PC-9 (cell line): ENCODE measurements at regions not wholly inside any gene's neighbourhood (a gene's known extent, or its start where the extent isn't known, plus 50 kb on each side); places are given as distances from the start of the nearest gene placed in this dataset.
A peak's percentile ranks its signal among the peaks of the same experiment; 100 is the strongest.

Source experiments
- BruUV-seq: library from RNA; stranded (reverse); fragments of 400-500 nt; replicated peaks from 2 replicates; lab custom pipeline; 2021; lab: Mats Ljungman, UMichigan
- CTCF ChIA-PET: fragments of 300-600 bp; sonication (Branson Sonifier 250); formaldehyde crosslinking; loops from one replicate; lab custom pipeline; 2022; ENCODE audit warnings: antibody characterized with exemption; lab: Charles Lee
- POLR2A ChIA-PET: fragments of 300-600 bp; sonication (Branson Sonifier 250); formaldehyde crosslinking; loops from one replicate; lab custom pipeline; 2022; ENCODE audit warnings: antibody characterized with exemption; ENCODE audit not compliant: unreplicated experiment; lab: Charles Lee
- DNase-seq, 2 experiments: peaks; one replicate each; pipeline versions ENCODE4 v3.0.0 to v3.0.0-alpha.2; 2015 to 2022; ENCODE audit warnings: mixed read lengths in 1 of 2
- H2AFZ ChIP-seq: fragments of 200-600 bp; sonication (generic); 2 replicates; pipeline ENCODE4 v1.8.1; 2017; ENCODE audit warnings: antibody characterized with exemption
- H3F3A ChIP-seq: fragments of 200-600 bp; sonication (generic); 2 replicates; pipeline ENCODE4 v1.8.1; 2017; ENCODE audit warnings: antibody characterized with exemption, mild to moderate bottlenecking, low read depth; ENCODE audit not compliant: insufficient read depth
- H3K27ac ChIP-seq: fragments of 200-600 bp; sonication (generic); 2 replicates; pipeline ENCODE4 v1.6.1; 2016; ENCODE audit warnings: mixed run types
- H3K27me3 ChIP-seq: fragments of 200-600 bp; sonication (generic); 2 replicates; pipeline ENCODE4 v1.6.1; 2016; ENCODE audit warnings: low read depth, mixed run types; ENCODE audit not compliant: insufficient read depth
- H3K36me3 ChIP-seq: fragments of 200-600 bp; sonication (generic); 2 replicates; pipeline ENCODE4 v1.6.1; 2016; ENCODE audit warnings: low read depth, mixed run types
- H3K4me1 ChIP-seq: fragments of 200-600 bp; sonication (generic); replicated peaks from 2 replicates; pipeline ENCODE4 v1.6.1; 2016; ENCODE audit warnings: mixed run types; ENCODE audit not compliant: insufficient read depth
- H3K4me2 ChIP-seq: fragments of 200-600 bp; sonication (generic); 2 replicates; pipeline ENCODE4 v1.6.1; 2017; ENCODE audit warnings: mixed run types
- H3K4me3 ChIP-seq: fragments of 200-600 bp; sonication (generic); 2 replicates; pipeline ENCODE4 v1.6.1; 2016; ENCODE audit warnings: mixed run types
- H3K79me2 ChIP-seq: fragments of 200-600 bp; sonication (generic); 2 replicates; pipeline ENCODE4 v1.6.1; 2017; ENCODE audit warnings: low read depth, mixed run types
- H3K9me2 ChIP-seq: fragments of 200-600 bp; sonication (generic); 2 replicates; pipeline ENCODE4 v1.8.1; 2017; ENCODE audit warnings: mild to moderate bottlenecking; ENCODE audit not compliant: insufficient read depth
- H3K9me3 ChIP-seq: fragments of 200-600 bp; sonication (generic); 2 replicates; pipeline ENCODE4 v1.8.1; 2016; ENCODE audit warnings: low read depth; ENCODE audit not compliant: insufficient read depth
- H4K20me1 ChIP-seq: fragments of 200-600 bp; sonication (generic); 2 replicates; pipeline ENCODE4 v1.8.1; 2017; ENCODE audit not compliant: insufficient read depth
- EZH2 ChIP-seq: fragments of 200-600 bp; sonication (generic); IDR thresholded peaks from 2 replicates; pipeline ENCODE4 v1.8.0; 2017; ENCODE audit warnings: antibody characterized with exemption, low read depth
- intact Hi-C: fragments of 100-400 bp; cut with micrococcal nuclease; formaldehyde crosslinking; loops from one replicate; pipeline ENCODE4 v1.10.0; 2022; ENCODE audit not compliant: unreplicated experiment
- TF ChIP-seq, protein P1 (sequence below): fragments of 200-600 bp; sonication (generic); conservative IDR thresholded peaks from 2 replicates; pipeline ENCODE4 v1.6.1; 2017; ENCODE audit warnings: mixed run types, antibody characterized with exemption, mild to moderate bottlenecking, moderate library complexity

DNA sequence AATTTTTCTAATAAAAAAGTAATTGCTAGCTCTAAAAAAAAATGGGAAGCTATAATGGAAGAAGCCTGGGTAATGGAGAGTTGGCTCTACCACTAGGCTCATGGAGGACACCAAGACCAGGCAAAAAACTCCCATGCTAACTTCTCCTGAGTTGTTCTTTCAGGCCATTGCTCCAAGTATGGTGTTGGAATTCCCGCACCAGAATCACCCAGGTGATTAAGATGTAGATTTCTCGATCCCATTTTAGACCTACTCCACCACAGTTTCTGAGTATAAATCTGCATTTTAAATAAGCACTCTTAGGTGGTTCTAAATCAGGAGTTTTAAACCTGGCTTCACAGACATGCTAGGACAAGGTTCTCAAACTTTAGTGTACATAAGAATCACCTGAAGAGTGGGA lies 221.0 kb downstream of the EMP1 start:
- Histone ChIP-seq H3K27ac (no peak overlapping the region), H3K4me3 (no peak overlapping the region), H3K9me2 (no peaks in the 10 kb centered on the region), H3K27me3 (no peaks in the 10 kb centered on the region), H3K9me3 (no peaks in the 10 kb centered on the region), H3K79me2 (no peaks in the 10 kb centered on the region), H2AFZ (0 out of 2 replicates have a peak overlapping the region, but pooled peaks have one; percentile 41), H3F3A (no peaks in the 10 kb centered on the region), H3K4me2 (no peak overlapping the region), H4K20me1 (no peaks in the 10 kb centered on the region), H3K4me1 (no peaks in the 10 kb centered on the region), H3K36me3 (no peaks in the 10 kb centered on the region)
- no TSS peak for BruUV-seq
- TF ChIP-seq EZH2: no peak
- TF ChIP-seq, protein P1, sequence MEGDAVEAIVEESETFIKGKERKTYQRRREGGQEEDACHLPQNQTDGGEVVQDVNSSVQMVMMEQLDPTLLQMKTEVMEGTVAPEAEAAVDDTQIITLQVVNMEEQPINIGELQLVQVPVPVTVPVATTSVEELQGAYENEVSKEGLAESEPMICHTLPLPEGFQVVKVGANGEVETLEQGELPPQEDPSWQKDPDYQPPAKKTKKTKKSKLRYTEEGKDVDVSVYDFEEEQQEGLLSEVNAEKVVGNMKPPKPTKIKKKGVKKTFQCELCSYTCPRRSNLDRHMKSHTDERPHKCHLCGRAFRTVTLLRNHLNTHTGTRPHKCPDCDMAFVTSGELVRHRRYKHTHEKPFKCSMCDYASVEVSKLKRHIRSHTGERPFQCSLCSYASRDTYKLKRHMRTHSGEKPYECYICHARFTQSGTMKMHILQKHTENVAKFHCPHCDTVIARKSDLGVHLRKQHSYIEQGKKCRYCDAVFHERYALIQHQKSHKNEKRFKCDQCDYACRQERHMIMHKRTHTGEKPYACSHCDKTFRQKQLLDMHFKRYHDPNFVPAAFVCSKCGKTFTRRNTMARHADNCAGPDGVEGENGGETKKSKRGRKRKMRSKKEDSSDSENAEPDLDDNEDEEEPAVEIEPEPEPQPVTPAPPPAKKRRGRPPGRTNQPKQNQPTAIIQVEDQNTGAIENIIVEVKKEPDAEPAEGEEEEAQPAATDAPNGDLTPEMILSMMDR: no peak
- ChIA-PET CTCF (no interaction called here), POLR2A (interaction anchor here (0.6 kb wide), 1 partner anchor 273 kb away, joined by 3 read pairs; no protein-coding TSS in a partner anchor)
- DNase-seq: no peak
- intact Hi-C loops: no loop called here

DNA sequence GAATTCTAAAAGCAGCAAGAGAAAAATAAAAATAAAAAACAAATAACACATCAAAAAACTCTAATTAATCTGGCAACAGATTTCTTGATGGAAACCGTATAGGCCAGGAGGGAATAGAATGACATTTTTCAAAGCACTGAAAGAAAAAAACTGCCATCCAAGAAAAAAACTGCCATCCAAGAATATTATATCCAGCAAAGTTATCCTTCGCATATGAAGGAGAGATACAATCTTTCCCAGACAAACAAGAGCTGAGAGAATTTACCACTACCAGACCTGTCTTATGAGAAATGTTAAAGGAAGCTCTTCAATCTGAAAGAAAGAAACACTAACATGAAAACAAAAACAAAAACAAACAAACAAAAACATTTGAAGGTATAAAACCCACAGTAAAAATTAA lies 214.8 kb downstream of the EMP1 start:
- H3K9me2 ChIP-seq: no peaks in the 10 kb centered on the region; the same call in 1 of the 2 replicates
- H3K4me3 ChIP-seq: no peak overlapping the region
- H3K4me1 ChIP-seq: no peaks in the 10 kb centered on the region
- BruUV-seq: no TSS peak
- ChIA-PET POLR2A (no interaction called here), CTCF (no interaction called here)
- no peak overlapping the region for H2AFZ ChIP-seq
- H4K20me1 ChIP-seq: no peaks in the 10 kb centered on the region
- peaks cover 20% of the 10 kb centered on the region for H3K9me3 ChIP-seq
- H3K27ac ChIP-seq: no peak overlapping the region
- no peaks in the 10 kb centered on the region for H3K27me3 ChIP-seq
- no peaks in the 10 kb centered on the region for H3F3A ChIP-seq
- intact Hi-C loops: no loop called here
- TF ChIP-seq, protein P1: no peak
- H3K79me2 ChIP-seq: no peaks in the 10 kb centered on the region
- DNase-seq: no peak
- H3K4me2 ChIP-seq: no peak overlapping the region
- H3K36me3 ChIP-seq: no peaks in the 10 kb centered on the region

DNA sequence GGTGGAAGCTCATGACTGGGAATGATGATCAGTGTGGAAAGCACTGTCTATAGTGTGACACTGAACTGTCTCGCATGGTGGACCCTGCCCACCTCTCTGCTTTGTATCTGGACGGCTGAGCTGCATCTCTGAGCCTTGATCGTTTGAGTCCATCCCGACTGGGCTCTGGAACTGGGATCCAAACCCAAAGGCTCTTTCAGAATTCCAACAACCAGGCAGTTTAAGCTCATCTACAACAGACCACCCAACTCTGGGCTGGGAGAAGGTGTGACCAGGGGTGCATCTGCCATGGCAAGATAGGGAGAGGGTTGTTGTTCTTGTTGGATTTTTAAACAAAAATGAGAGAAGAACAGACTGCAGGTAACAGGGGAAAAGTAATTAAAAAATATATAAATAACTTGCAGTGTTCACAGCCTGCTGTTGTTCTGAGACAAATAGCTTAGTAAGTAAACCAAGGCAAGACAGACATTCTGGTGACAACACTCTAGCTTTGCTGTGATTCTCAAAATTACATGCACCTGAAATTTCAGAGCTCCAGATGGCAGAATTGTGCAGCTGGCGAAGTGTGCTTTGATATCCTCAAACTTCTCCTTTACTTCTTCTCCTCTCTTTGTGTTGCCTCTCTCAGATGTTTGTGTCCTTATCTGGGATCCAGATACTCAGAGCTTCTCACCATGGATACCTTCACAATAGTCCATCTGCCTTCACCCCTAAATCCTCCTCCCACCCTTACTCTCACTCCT lies 209.6 kb downstream of the EMP1 start:
- no peak for DNase-seq
- no peaks in the 10 kb centered on the region; the same call in 1 of the 2 replicates for H3K9me2 ChIP-seq
- TF ChIP-seq, protein P1: no peak
- no peak for TF ChIP-seq EZH2
- no peak overlapping the region for H2AFZ ChIP-seq
- no peak overlapping the region for H3K4me2 ChIP-seq
- H3F3A ChIP-seq: no peaks in the 10 kb centered on the region
- no peaks in the 10 kb centered on the region for H3K4me1 ChIP-seq
- peaks cover 13% of the 10 kb centered on the region for H3K9me3 ChIP-seq
- H3K27me3 ChIP-seq: no peaks in the 10 kb centered on the region
- H3K79me2 ChIP-seq: no peaks in the 10 kb centered on the region
- POLR2A ChIA-PET: no interaction called here
- BruUV-seq: no TSS peak
- CTCF ChIA-PET: interaction anchor here (1.9 kb wide), 1 partner anchor 44 kb away, joined by 5 read pairs; no protein-coding TSS in a partner anchor
- H3K36me3 ChIP-seq: no peaks in the 10 kb centered on the region
- no peak overlapping the region for H3K27ac ChIP-seq
- H3K4me3 ChIP-seq: no peak overlapping the region
- H4K20me1 ChIP-seq: no peaks in the 10 kb centered on the region
- intact Hi-C loops: no loop called here
